AG09319 (cell line): ENCODE measurements at regions not wholly inside any gene's neighbourhood (a gene's known extent, or its start where the extent isn't known, plus 50 kb on each side); places are given as distances from the start of the nearest gene placed in this dataset.

Experiments used
- DNase-seq: peaks from one replicate; pipeline ENCODE4 v3.0.0-alpha.2; 2010; ENCODE audit warnings: low read depth; ENCODE audit errors: extremely low read depth
- TF ChIP-seq, protein P1 (sequence below): IDR thresholded peaks from 2 replicates; pipeline ENCODE4 v1.5.1; 2011; ENCODE audit warnings: low read depth, mild to moderate bottlenecking, inconsistent platforms, low read length, moderate library complexity

DNA sequence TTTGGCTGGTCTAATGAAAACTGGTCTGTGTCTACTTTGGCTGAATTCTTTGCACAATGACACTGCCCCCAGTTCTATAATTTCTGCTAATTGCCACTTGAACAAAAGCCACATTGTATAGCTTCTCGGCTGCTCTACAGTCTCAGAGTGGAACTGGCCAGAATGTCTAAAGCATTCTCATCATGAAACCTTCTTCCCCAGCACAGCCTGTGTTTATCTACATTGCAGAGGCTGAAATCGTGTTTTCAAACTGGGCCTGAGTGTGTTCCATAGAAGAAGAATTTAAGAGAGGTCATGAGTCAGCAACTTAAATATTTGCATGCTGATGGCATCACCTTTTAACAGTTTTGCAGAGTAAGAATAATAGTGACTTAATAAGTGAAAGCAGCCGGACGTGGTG, 177.2 kb downstream of the BUB3 start:
- TF ChIP-seq, protein P1, sequence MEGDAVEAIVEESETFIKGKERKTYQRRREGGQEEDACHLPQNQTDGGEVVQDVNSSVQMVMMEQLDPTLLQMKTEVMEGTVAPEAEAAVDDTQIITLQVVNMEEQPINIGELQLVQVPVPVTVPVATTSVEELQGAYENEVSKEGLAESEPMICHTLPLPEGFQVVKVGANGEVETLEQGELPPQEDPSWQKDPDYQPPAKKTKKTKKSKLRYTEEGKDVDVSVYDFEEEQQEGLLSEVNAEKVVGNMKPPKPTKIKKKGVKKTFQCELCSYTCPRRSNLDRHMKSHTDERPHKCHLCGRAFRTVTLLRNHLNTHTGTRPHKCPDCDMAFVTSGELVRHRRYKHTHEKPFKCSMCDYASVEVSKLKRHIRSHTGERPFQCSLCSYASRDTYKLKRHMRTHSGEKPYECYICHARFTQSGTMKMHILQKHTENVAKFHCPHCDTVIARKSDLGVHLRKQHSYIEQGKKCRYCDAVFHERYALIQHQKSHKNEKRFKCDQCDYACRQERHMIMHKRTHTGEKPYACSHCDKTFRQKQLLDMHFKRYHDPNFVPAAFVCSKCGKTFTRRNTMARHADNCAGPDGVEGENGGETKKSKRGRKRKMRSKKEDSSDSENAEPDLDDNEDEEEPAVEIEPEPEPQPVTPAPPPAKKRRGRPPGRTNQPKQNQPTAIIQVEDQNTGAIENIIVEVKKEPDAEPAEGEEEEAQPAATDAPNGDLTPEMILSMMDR: no peak
- DNase-seq: no peak

DNA sequence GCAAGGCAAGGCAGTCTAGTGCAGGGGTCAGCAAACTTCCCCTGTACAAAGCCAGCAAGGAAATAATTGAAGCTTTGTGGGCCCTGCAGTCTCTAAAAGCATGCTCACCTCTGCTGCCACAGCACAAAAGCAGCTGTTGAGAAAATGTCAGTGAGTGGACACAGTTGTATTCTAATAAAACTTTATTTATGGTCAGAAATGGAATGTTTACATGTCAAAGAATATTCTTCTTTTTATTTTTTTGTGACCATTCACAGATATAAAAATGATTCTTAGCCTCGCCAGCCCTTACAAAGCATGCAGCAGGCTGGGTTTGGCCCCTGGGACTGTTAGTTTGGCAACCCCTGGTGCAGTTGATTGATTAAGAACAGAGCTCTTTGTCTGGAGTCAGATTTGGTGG, 192.4 kb downstream of the BUB3 start:
- DNase-seq: no peak
- TF ChIP-seq, protein P1: no peak

DNA sequence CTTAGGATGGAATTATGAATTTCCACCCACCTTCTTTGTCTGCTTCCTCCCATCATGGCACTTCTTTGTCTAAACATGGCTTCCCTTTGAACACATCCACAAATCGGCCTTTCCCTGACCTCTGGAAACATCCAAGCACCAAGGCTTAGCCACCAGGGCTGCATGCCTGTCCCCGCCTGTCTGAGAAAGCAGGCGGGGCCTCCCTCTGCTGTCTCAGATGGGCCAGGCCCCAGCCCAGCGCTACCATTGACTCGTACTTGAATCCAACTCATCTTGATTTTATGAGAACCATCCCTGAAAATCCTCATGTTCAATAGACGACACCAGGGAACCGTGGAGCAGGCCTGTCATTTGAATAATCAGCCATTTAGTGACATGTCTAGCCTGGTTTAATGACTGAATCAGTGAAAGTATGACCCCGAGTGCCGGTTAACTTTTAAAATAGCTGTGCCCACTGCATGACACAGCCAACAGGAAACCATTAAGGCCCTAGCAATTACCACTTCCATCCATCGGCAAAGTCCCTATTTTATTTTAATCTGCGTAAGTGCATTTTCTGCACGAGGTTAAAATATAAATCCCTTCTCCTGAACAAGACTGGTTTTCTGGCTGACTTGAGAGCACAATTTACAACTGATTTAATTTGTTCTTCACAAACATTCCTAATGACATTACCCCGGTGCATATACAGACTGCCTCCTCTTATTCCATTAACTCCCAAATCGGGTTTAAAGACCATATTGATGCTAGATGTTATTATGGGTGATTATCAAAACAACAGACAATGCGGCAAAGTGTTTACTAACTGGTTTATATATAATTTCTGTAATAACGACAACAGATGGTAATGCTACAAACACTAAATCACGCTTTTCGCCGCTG, 194.7 kb downstream of the BUB3 start:
- TF ChIP-seq, protein P1: no peak
- DNase-seq: no peak

DNA sequence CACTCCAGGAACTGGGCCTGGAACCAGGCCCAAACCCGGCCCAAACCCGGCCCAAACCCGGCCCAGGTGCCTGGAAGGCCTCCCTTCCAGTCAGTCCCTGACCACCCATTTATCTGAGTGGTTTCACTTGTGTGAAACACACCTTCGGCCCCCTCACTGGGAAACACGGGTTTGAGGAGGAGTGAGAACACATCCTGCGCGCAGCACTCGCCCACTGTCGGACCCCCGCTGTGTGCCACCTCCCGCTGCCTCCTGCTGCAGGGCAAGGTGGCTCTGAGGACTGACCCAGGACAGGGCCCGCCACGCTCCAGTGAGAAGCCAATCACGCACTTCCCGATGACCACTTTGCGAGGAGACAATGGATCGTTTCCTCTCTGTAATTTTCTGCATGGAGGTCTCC, 197.5 kb downstream of the BUB3 start:
- TF ChIP-seq, protein P1: no peak
- no peak for DNase-seq

DNA sequence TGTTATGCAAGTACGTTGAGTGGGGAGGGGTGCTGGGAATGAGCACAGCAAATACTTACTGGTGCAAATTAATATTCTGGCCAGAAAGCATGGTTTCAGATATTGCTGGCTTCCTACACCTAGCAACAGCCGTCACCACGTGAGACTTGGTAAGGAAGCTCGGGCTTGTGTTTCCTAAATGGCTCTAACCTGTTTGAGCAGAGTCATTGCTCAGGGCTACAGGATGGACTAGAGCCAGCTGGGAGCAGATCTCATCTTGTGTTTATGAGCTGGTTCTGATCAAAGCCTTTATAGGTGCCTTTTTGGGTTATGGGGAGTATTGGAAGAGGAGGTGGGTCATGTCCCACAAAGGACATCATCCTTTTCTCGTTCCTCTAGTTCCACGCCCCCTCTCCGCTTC, 200.3 kb downstream of the BUB3 start:
- DNase-seq: no peak

DNA sequence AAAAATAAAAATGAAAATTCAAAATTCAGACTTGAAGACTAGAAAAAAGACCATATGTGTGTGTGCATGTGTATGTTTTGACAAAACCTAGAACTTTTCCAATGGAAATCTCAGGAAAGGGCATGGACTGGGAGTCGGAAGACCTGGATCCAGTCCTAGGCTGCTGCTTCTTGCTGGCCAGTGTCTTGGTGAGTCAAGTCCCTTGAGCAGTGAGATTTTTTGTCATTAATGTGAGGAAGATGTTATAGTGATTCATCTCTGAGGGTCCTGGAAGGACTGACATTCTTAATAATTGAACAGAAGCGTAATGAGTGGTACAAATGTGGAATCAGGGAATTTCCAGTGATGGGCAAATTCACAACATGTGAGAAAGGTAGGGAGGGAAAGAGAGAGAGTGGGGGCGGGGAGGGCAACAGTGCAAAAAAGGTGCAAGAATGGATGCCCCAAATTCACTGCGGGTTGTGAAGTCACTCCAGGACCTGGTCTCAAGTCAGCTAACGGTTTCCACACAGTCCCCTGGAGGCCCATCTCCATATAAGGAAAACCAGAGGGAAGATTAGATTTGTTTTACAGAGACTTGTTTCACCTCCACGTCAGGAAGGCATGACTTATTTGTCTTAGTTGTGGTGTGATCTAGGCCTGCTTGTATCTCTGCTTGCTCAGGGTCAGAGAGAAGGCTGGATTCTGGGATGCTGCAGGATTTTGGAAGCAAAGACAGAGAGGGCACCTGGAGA, 201.7 kb downstream of the BUB3 start:
- DNase-seq: no peak
- TF ChIP-seq, protein P1: no peak

More for the DNA sequence above, 200.3 kb downstream of the BUB3 start:
- TF ChIP-seq, protein P1: no peak

DNA sequence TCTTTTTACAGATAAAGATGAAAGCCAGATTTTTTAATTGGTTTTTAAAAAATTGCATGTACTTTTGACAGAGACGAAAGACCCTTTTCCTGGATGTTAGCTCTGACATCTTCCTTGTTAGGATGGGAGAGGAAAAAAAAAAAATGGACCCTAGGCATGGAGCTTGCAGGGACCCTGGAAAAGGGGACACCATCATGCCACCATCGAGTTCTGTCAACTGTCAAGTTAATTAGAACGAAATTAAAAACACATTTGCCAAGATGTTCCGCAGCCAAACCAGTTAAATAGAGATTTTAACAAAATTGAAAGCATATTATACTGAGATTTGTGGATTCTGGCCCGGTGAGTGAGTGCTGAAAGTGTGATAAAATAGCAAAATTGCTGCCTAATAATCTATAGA, 202.6 kb downstream of the BUB3 start:
- TF ChIP-seq, protein P1: no peak
- DNase-seq: no peak
